H9 (cell line): ENCODE measurements at regions not wholly inside any gene's neighbourhood (a gene's known extent, or its start where the extent isn't known, plus 50 kb on each side); places are given as distances from the start of the nearest gene placed in this dataset.

Experiments used
- DNase-seq: peaks from one replicate; pipeline ENCODE4 v3.0.0-alpha.2; 2017
- H2AFZ ChIP-seq: one replicate; pipeline ENCODE4 v1.6.1; 2013; ENCODE audit warnings: mild to moderate bottlenecking, low read length, control low read depth, moderate library complexity
- H2AK5ac ChIP-seq: 2 replicates; pipeline ENCODE4 v1.6.1; 2013; ENCODE audit warnings: low read length, control low read depth, mixed read lengths; ENCODE audit not compliant: insufficient read length
- H2BK120ac ChIP-seq: one replicate; pipeline ENCODE4 v1.6.1; 2013; ENCODE audit warnings: low read depth, mild to moderate bottlenecking, low read length, control low read depth, inconsistent platforms; ENCODE audit not compliant: poor library complexity, severe bottlenecking
- H2BK12ac ChIP-seq: 2 replicates; pipeline ENCODE4 v1.6.1; 2013; ENCODE audit warnings: low read length, control low read depth, mixed read lengths, low read depth; ENCODE audit not compliant: insufficient read length
- H2BK15ac ChIP-seq: 2 replicates; pipeline ENCODE4 v1.6.1; 2013; ENCODE audit warnings: low read depth, low read length, control low read depth
- H2BK20ac ChIP-seq: one replicate; pipeline ENCODE4 v1.6.1; 2013; ENCODE audit warnings: low read depth, mild to moderate bottlenecking, low read length, control low read depth, inconsistent platforms; ENCODE audit not compliant: poor library complexity, severe bottlenecking
- H2BK5ac ChIP-seq: 2 replicates; pipeline ENCODE4 v1.6.1; 2013; ENCODE audit warnings: low read length, control low read depth, mixed read lengths; ENCODE audit not compliant: insufficient read length
- H3K14ac ChIP-seq: 2 replicates; pipeline ENCODE4 v1.6.1; 2013; ENCODE audit warnings: low read length, control low read depth; ENCODE audit not compliant: insufficient read depth
- H3K18ac ChIP-seq: 2 replicates; pipeline ENCODE4 v1.6.1; 2013; ENCODE audit warnings: low read depth, mild to moderate bottlenecking, mixed read lengths, low read length, control low read depth; ENCODE audit not compliant: insufficient read length
- H3K23ac ChIP-seq: 2 replicates; pipeline ENCODE4 v1.6.1; 2013; ENCODE audit warnings: low read length, control low read depth, mixed read lengths, low read depth; ENCODE audit not compliant: insufficient read length
- H3K23me2 ChIP-seq: 2 replicates; pipeline ENCODE4 v1.6.1; 2013; ENCODE audit warnings: low read depth, mild to moderate bottlenecking, mixed read lengths, low read length, control low read depth; ENCODE audit not compliant: insufficient read length, poor library complexity, severe bottlenecking
- H3K27ac ChIP-seq: 2 replicates; pipeline ENCODE4 v1.5.1; 2013; ENCODE audit warnings: low read length, control low read depth, mixed read lengths, low read depth; ENCODE audit not compliant: insufficient read length
- H3K27me3 ChIP-seq: 2 replicates; pipeline ENCODE4 v1.6.1; 2013; ENCODE audit warnings: low read length, control low read depth, inconsistent platforms; ENCODE audit not compliant: insufficient read depth
- H3K4ac ChIP-seq: 2 replicates; pipeline ENCODE4 v1.6.1; 2013; ENCODE audit warnings: low read depth, mild to moderate bottlenecking, control low read depth, inconsistent platforms, low read length, moderate library complexity
- H3K4me1 ChIP-seq: 2 replicates; pipeline ENCODE4 v1.6.1; 2013; ENCODE audit warnings: low read length, control low read depth, inconsistent platforms; ENCODE audit not compliant: insufficient read depth
- H3K4me2 ChIP-seq: 2 replicates; pipeline ENCODE4 v1.6.1; 2013; ENCODE audit warnings: low read length, control low read depth, mixed read lengths; ENCODE audit not compliant: insufficient read length, insufficient read depth
- H3K56ac ChIP-seq: 2 replicates; pipeline ENCODE4 v1.6.1; 2013; ENCODE audit warnings: low read depth, mild to moderate bottlenecking, mixed read lengths, low read length, control low read depth; ENCODE audit not compliant: insufficient read length
- H3K79me1 ChIP-seq: 2 replicates; pipeline ENCODE4 v1.6.1; 2013; ENCODE audit warnings: low read depth, mild to moderate bottlenecking, moderate library complexity, low read length, control low read depth, inconsistent platforms; ENCODE audit not compliant: insufficient read depth, poor library complexity, severe bottlenecking
- H3K79me2 ChIP-seq: 2 replicates; pipeline ENCODE4 v1.6.1; 2013; ENCODE audit warnings: low read length, control low read depth, inconsistent platforms; ENCODE audit not compliant: insufficient read depth
- H3K9ac ChIP-seq: 2 replicates; pipeline ENCODE4 v1.6.1; 2013; ENCODE audit warnings: low read length, control low read depth, mixed read lengths; ENCODE audit not compliant: insufficient read length; ENCODE audit errors: extremely low read depth
- H3K9me3 ChIP-seq: one replicate; pipeline ENCODE4 v1.6.1; 2013; ENCODE audit warnings: low read depth, low read length, inconsistent platforms; ENCODE audit not compliant: control insufficient read depth
- H3T11ph ChIP-seq: one replicate; pipeline ENCODE4 v1.6.1; 2013; ENCODE audit warnings: mild to moderate bottlenecking, low read length, control low read depth, inconsistent platforms
- H4K20me1 ChIP-seq: one replicate; pipeline ENCODE4 v1.6.1; 2013; ENCODE audit not compliant: control insufficient read depth, insufficient read length, insufficient read depth
- H4K5ac ChIP-seq: 2 replicates; pipeline ENCODE4 v1.6.1; 2013; ENCODE audit warnings: low read depth, mild to moderate bottlenecking, mixed read lengths, low read length, control low read depth; ENCODE audit not compliant: insufficient read length
- H4K8ac ChIP-seq: replicated peaks from 2 replicates; pipeline ENCODE4 v1.6.1; 2013; ENCODE audit warnings: low read length, control low read depth, mixed read lengths, low read depth; ENCODE audit not compliant: insufficient read length
- H4K91ac ChIP-seq: 2 replicates; pipeline ENCODE4 v1.6.1; 2013; ENCODE audit warnings: low read depth, mild to moderate bottlenecking, moderate library complexity, mixed read lengths, low read length, control low read depth; ENCODE audit not compliant: insufficient read length
- H3K27ac Mint-ChIP-seq, 3 experiments: 2 replicates in 2 of 3; 3 replicates in 1 of 3; pipeline ENCODE4 v1.8.0; 2020 to 2021; ENCODE audit warnings: mixed read lengths in 3 of 3, mild to moderate bottlenecking in 1 of 3, moderate library complexity in 1 of 3
- H3K27me3 Mint-ChIP-seq: 2 replicates; pipeline ENCODE4 v1.8.0; 2021; ENCODE audit warnings: low read depth, mild to moderate bottlenecking, moderate library complexity, mixed read lengths
- H3K36me3 Mint-ChIP-seq, 3 experiments: 2 replicates in 2 of 3; 3 replicates in 1 of 3; pipeline ENCODE4 v1.8.0; 2020 to 2021; ENCODE audit warnings: low read depth in 3 of 3, mixed read lengths in 3 of 3; ENCODE audit not compliant: insufficient read depth in 1 of 3
- H3K4me1 Mint-ChIP-seq, 2 experiments: 2 replicates each; pipeline ENCODE4 v1.8.0; 2020; ENCODE audit warnings: mixed read lengths in 2 of 2
- H3K4me3 Mint-ChIP-seq, 2 experiments: 2 replicates in 1 of 2; 3 replicates in 1 of 2; pipeline ENCODE4 v1.8.0; 2020 to 2021; ENCODE audit warnings: mild to moderate bottlenecking in 2 of 2, mixed read lengths in 2 of 2, moderate library complexity in 1 of 2
- H3K9me3 Mint-ChIP-seq, 2 experiments: 2 replicates in 1 of 2; 3 replicates in 1 of 2; pipeline ENCODE4 v1.8.0; 2020; ENCODE audit warnings: mild to moderate bottlenecking in 2 of 2, mixed read lengths in 2 of 2, moderate library complexity in 1 of 2
- CTCF ChIP-seq: fragments of 200-600 bp; sonication (generic); conservative IDR thresholded peaks from 3 replicates; pipeline ENCODE4 v1.8.0; 2021; ENCODE audit warnings: antibody characterized with exemption, mild to moderate bottlenecking

DNA sequence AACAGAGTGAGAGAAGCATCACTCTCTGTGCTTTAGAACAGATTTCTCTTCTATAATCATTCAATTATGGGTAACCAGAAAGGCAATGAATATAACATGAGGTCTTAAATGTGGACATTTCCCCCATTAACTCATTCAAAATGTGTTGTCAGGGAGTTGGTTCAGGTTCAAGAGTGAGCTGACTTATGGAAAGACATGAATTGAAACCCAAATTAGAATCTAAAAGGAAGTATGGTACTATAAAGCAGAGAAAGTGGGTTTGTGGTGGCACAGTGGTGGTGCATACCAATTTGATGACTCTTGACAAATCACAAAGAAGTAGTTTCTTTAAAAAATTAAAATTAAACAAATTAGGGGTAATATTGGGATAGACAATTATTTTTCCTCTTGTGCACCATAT is 114.6 kb upstream of the MEOX2 start:
- no peak overlapping the region for H4K5ac ChIP-seq
- H3K9me3 ChIP-seq, result no peaks in the 10 kb centered on the region
- H3K4me2 ChIP-seq, result no peak overlapping the region
- no peaks in the 10 kb centered on the region for H3K79me1 ChIP-seq
- Mint-ChIP-seq H3K4me3 (no peak overlapping the region), H3K27me3 (no peaks in the 10 kb centered on the region), H3K36me3 (no peaks in the 10 kb centered on the region), H3K9me3 (no peaks in the 10 kb centered on the region), H3K27ac (no peak overlapping the region), H3K4me1 (peaks cover 0 to 4% of the 10 kb centered on the region in 2 experiments; a peak in 2 of 4 replicates)
- H4K20me1 ChIP-seq, result no peaks in the 10 kb centered on the region
- no peak overlapping the region for H4K8ac ChIP-seq
- H3K4ac ChIP-seq, result no peak overlapping the region
- TF ChIP-seq CTCF, result no peak
- no peak overlapping the region for H2BK15ac ChIP-seq
- H3K14ac ChIP-seq, result no peak overlapping the region
- H3K27ac ChIP-seq, result no peak overlapping the region
- H2AFZ ChIP-seq, result no peak overlapping the region
- H2BK120ac ChIP-seq, result no peak overlapping the region
- H4K91ac ChIP-seq, result no peak overlapping the region
- no peak overlapping the region for H3K23ac ChIP-seq
- no peaks in the 10 kb centered on the region; the same call in 1 of the 2 replicates for H3K4me1 ChIP-seq
- H3K27me3 ChIP-seq, result no peaks in the 10 kb centered on the region
- H3K9ac ChIP-seq, result no peak overlapping the region
- H3K56ac ChIP-seq, result no peak overlapping the region
- H3K23me2 ChIP-seq, result no peaks in the 10 kb centered on the region
- no peak overlapping the region for H2AK5ac ChIP-seq
- no peak overlapping the region for H2BK20ac ChIP-seq
- H2BK5ac ChIP-seq, result no peak overlapping the region
- H3T11ph ChIP-seq, result no peak overlapping the region
- no peak overlapping the region for H2BK12ac ChIP-seq
- H3K18ac ChIP-seq, result no peak overlapping the region
- DNase-seq, result no peak
- H3K79me2 ChIP-seq, result no peaks in the 10 kb centered on the region
